H1 (cell line): ENCODE measurements at regions not wholly inside any gene's neighbourhood (a gene's known extent, or its start where the extent isn't known, plus 50 kb on each side); places are given as distances from the start of the nearest gene placed in this dataset.

Source experiments
- CTCF ChIA-PET: fragments of 300-600 bp; sonication (Branson Sonifier 250); formaldehyde crosslinking; loops from one replicate; lab custom pipeline; 2021; ENCODE audit not compliant: partially characterized antibody; lab: Charles Lee
- POLR2A ChIA-PET: fragments of 300-600 bp; sonication (Branson Sonifier 250); formaldehyde crosslinking; loops from one replicate; lab custom pipeline; 2021; ENCODE audit warnings: inconsistent platforms; ENCODE audit not compliant: partially characterized antibody; lab: Charles Lee
- DNase-seq, 2 experiments: peaks; one replicate each; pipeline versions ENCODE4 v3.0.0 to v3.0.0-alpha.2; 2010 to 2022; ENCODE audit warnings: low spot score in 2 of 2, low read depth in 1 of 2, mixed read lengths in 1 of 2
- FAIRE-seq: peaks from 2 replicates; lab custom pipeline; 2011; peaks lifted over from hg19 to GRCh38; lab: Jason Lieb, UNC
- H2AFZ ChIP-seq: 2 replicates; pipeline ENCODE4 v1.8.1; 2012; ENCODE audit warnings: low read length, inconsistent platforms
- H2AK5ac ChIP-seq: 2 replicates; pipeline ENCODE4 v1.6.1; 2013; ENCODE audit warnings: low read depth, low read length
- H2BK120ac ChIP-seq: replicated peaks from 2 replicates; pipeline ENCODE3; 2013; ENCODE audit warnings: low read depth, low read length, inconsistent platforms
- H2BK12ac ChIP-seq: 2 replicates; pipeline ENCODE4 v1.6.1; 2013; ENCODE audit warnings: low read depth, low read length
- H2BK15ac ChIP-seq: 2 replicates; pipeline ENCODE4 v1.6.1; 2013; ENCODE audit warnings: low read length
- H2BK20ac ChIP-seq: 2 replicates; pipeline ENCODE4 v1.6.1; 2013; ENCODE audit warnings: low read length
- H2BK5ac ChIP-seq: 2 replicates; pipeline ENCODE4 v1.6.1; 2013; ENCODE audit warnings: low read depth, low read length
- H3K14ac ChIP-seq: 2 replicates; pipeline ENCODE4 v1.6.1; 2013; ENCODE audit warnings: inconsistent platforms; ENCODE audit not compliant: insufficient read length
- H3K18ac ChIP-seq: 2 replicates; pipeline ENCODE4 v1.6.1; 2013; ENCODE audit warnings: low read length; ENCODE audit errors: extremely low read depth
- H3K23ac ChIP-seq: 2 replicates; pipeline ENCODE4 v1.6.1; 2013; ENCODE audit warnings: inconsistent platforms; ENCODE audit not compliant: insufficient read length
- H3K23me2 ChIP-seq: 2 replicates; pipeline ENCODE4 v1.6.1; 2013; ENCODE audit warnings: low read depth, low read length
- H3K27ac ChIP-seq: 2 replicates; pipeline ENCODE4 v1.6.1; 2011; ENCODE audit warnings: low read depth, low read length, inconsistent platforms
- H3K27me3 ChIP-seq, 4 experiments: replicated peaks in 1 of 4; 1 replicate in 1 of 4; 2 replicates in 3 of 4; pipeline versions ENCODE4 v1.6.1 to v1.8.1; 2011 to 2013; ENCODE audit warnings: low read length in 3 of 4, mild to moderate bottlenecking in 3 of 4, inconsistent platforms in 2 of 4, mixed read lengths in 2 of 4, moderate library complexity in 1 of 4; ENCODE audit not compliant: control insufficient read depth in 3 of 4, insufficient read depth in 3 of 4; ENCODE audit errors: extremely low read depth in 1 of 4
- H3K36me3 ChIP-seq, 4 experiments: 2 replicates each; pipeline versions ENCODE4 v1.6.1 to v1.8.1; 2011 to 2013; ENCODE audit warnings: mild to moderate bottlenecking in 4 of 4, low read length in 3 of 4, moderate library complexity in 2 of 4, control low read depth in 1 of 4, inconsistent platforms in 1 of 4; ENCODE audit not compliant: insufficient read depth in 4 of 4, control insufficient read depth in 2 of 4
- H3K4ac ChIP-seq: replicated peaks from 2 replicates; pipeline ENCODE3; 2013; ENCODE audit warnings: low read length, low read depth, mixed read lengths, inconsistent platforms; ENCODE audit not compliant: insufficient read length
- H3K4me1 ChIP-seq, 4 experiments: replicated peaks in 1 of 4; 1 replicate in 1 of 4; 2 replicates in 3 of 4; pipeline versions ENCODE4 v1.6.1 to v1.8.1; 2011 to 2013; ENCODE audit warnings: low read length in 3 of 4, inconsistent platforms in 2 of 4, mixed read lengths in 1 of 4; ENCODE audit not compliant: insufficient read depth in 4 of 4, control insufficient read depth in 3 of 4
- H3K4me2 ChIP-seq, 2 experiments: 2 replicates each; pipeline versions ENCODE4 v1.6.1 to v1.8.1; 2011 to 2013; ENCODE audit warnings: low read depth in 2 of 2, low read length in 2 of 2, control low read depth in 1 of 2, inconsistent platforms in 1 of 2, mild to moderate bottlenecking in 1 of 2; ENCODE audit not compliant: insufficient read depth in 1 of 2
- H3K4me3 ChIP-seq, 4 experiments: fragments of 200-600, 300-600 bp in 1 of 4; sonication (generic), shearing (Covaris generic), sonication (Bioruptor Twin) in 1 of 4; 2 replicates each; pipeline versions ENCODE4 v1.5.1 to v1.8.1; 2011 to 2016; ENCODE audit warnings: low read length in 4 of 4, low read depth in 3 of 4, control low read depth in 2 of 4, inconsistent platforms in 2 of 4, mild to moderate bottlenecking in 2 of 4, mixed read lengths in 1 of 4, moderate library complexity in 1 of 4; ENCODE audit not compliant: insufficient read depth in 2 of 4; ENCODE audit errors: extremely low read depth in 1 of 4
- H3K56ac ChIP-seq: replicated peaks from 2 replicates; pipeline ENCODE3; 2013; ENCODE audit warnings: low read depth, mild to moderate bottlenecking, mixed read lengths, low read length, inconsistent platforms; ENCODE audit not compliant: insufficient read length
- H3K79me1 ChIP-seq: 2 replicates; pipeline ENCODE4 v1.6.1; 2013; ENCODE audit warnings: low read depth, low read length, control low read depth
- H3K79me2 ChIP-seq, 2 experiments: 2 replicates each; pipeline versions ENCODE4 v1.6.1 to v1.8.1; 2012 to 2013; ENCODE audit warnings: low read length in 2 of 2, mild to moderate bottlenecking in 2 of 2, inconsistent platforms in 1 of 2; ENCODE audit not compliant: insufficient read depth in 2 of 2, control insufficient read depth in 1 of 2
- H3K9ac ChIP-seq, 4 experiments: replicated peaks in 1 of 4; 1 replicate in 1 of 4; 2 replicates in 3 of 4; pipeline versions ENCODE4 v1.6.1 to v1.8.1; 2011 to 2013; ENCODE audit warnings: low read depth in 3 of 4, low read length in 3 of 4, control low read depth in 2 of 4, mild to moderate bottlenecking in 2 of 4, moderate library complexity in 2 of 4, inconsistent platforms in 1 of 4; ENCODE audit errors: extremely low read depth in 1 of 4
- H3K9me3 ChIP-seq, 2 experiments: 2 replicates each; pipeline versions ENCODE4 v1.6.1 to v1.8.1; 2012 to 2013; ENCODE audit warnings: mild to moderate bottlenecking in 2 of 2, moderate library complexity in 2 of 2, control low read depth in 1 of 2, inconsistent platforms in 1 of 2, low read depth in 1 of 2, low read length in 1 of 2, mixed read lengths in 1 of 2; ENCODE audit not compliant: insufficient read depth in 2 of 2
- H4K20me1 ChIP-seq, 2 experiments: replicated peaks in 1 of 2; 2 replicates each; pipeline versions ENCODE3 to v1.8.1; 2011 to 2013; ENCODE audit warnings: inconsistent platforms in 2 of 2, low read length in 2 of 2, mild to moderate bottlenecking in 1 of 2; ENCODE audit not compliant: insufficient read depth in 2 of 2, control insufficient read depth in 1 of 2
- H4K5ac ChIP-seq: 2 replicates; pipeline ENCODE4 v1.6.1; 2013; ENCODE audit warnings: low read length, low read depth, mixed read lengths, inconsistent platforms; ENCODE audit not compliant: insufficient read length
- H4K8ac ChIP-seq: 2 replicates; pipeline ENCODE4 v1.8.0; 2013; ENCODE audit warnings: mild to moderate bottlenecking, moderate library complexity, low read length, inconsistent platforms; ENCODE audit not compliant: insufficient read depth; ENCODE audit errors: extremely low read depth
- H4K91ac ChIP-seq: replicated peaks from 2 replicates; pipeline ENCODE3; 2013; ENCODE audit warnings: low read length, mixed read lengths, inconsistent platforms; ENCODE audit not compliant: insufficient read length
- BACH1 ChIP-seq: IDR thresholded peaks from 2 replicates; pipeline ENCODE4 v1.6.1; 2012; ENCODE audit warnings: low read length, improper control_type of control experiment
- CREB1 ChIP-seq: IDR thresholded peaks from 2 replicates; pipeline ENCODE4 v1.6.1; 2012; ENCODE audit warnings: inconsistent platforms
- CTBP2 ChIP-seq: IDR thresholded peaks from 2 replicates; pipeline ENCODE4 v1.7.0; 2011; ENCODE audit warnings: borderline replicate concordance, mild to moderate bottlenecking, moderate library complexity, mixed read lengths, low read length; ENCODE audit not compliant: insufficient read depth, insufficient read length
- FOSL1 ChIP-seq: IDR thresholded peaks from 2 replicates; pipeline ENCODE4 v1.6.1; 2011; ENCODE audit warnings: mild to moderate bottlenecking, low read depth, low read length, moderate library complexity; ENCODE audit not compliant: insufficient read depth
- JUN ChIP-seq: IDR thresholded peaks from 2 replicates; pipeline ENCODE4 v1.6.1; 2011; ENCODE audit warnings: low read depth, mild to moderate bottlenecking, improper control_type of control experiment, low read length
- KDM4A ChIP-seq: IDR thresholded peaks from one replicate; pipeline ENCODE4 v1.7.1; 2012; ENCODE audit warnings: low read depth, mild to moderate bottlenecking, moderate library complexity, low read length, inconsistent platforms; ENCODE audit not compliant: severe bottlenecking
- RNF2 ChIP-seq: fragments of 200-900, 300-1000 bp; sonication (generic); IDR thresholded peaks from 2 replicates; pipeline ENCODE4 v1.7.1; 2016; ENCODE audit warnings: borderline replicate concordance, low read depth, mild to moderate bottlenecking, antibody characterized with exemption, low read length; ENCODE audit not compliant: poor library complexity, severe bottlenecking; ENCODE audit errors: missing control alignments
- RXRA ChIP-seq: IDR thresholded peaks from 2 replicates; pipeline ENCODE4 v1.6.1; 2011; ENCODE audit warnings: low read depth, mild to moderate bottlenecking, low read length, moderate library complexity; ENCODE audit not compliant: insufficient read depth
- SAP30 ChIP-seq: fragments of 300-600 bp; sonication (generic); IDR thresholded peaks from 2 replicates; pipeline ENCODE4 v1.7.1; 2012; ENCODE audit warnings: low read length, moderate library complexity, mild to moderate bottlenecking, inconsistent platforms; ENCODE audit not compliant: insufficient read depth, insufficient replicate concordance
- SIRT6 ChIP-seq: IDR thresholded peaks from one replicate; pipeline ENCODE4 v1.7.1; 2012; ENCODE audit warnings: low read length, inconsistent platforms
- SP2 ChIP-seq: IDR thresholded peaks from 2 replicates; pipeline ENCODE4 v1.6.1; 2012; ENCODE audit warnings: mild to moderate bottlenecking, low read length, inconsistent platforms
- SP4 ChIP-seq: IDR thresholded peaks from 2 replicates; pipeline ENCODE4 v1.6.1; 2012; ENCODE audit warnings: low read length, inconsistent platforms
- SRF ChIP-seq: IDR thresholded peaks from 2 replicates; pipeline ENCODE4 v1.6.1; 2011; ENCODE audit warnings: mild to moderate bottlenecking, low read depth, low read length, moderate library complexity
- TAF1 ChIP-seq: IDR thresholded peaks from 2 replicates; pipeline ENCODE4 v1.6.1; 2011; ENCODE audit warnings: mild to moderate bottlenecking, low read depth, low read length
- TBP ChIP-seq: IDR thresholded peaks from 2 replicates; pipeline ENCODE4 v1.6.1; 2011; ENCODE audit warnings: low read depth, low read length, improper control_type of control experiment
- YY1 ChIP-seq: IDR thresholded peaks from 2 replicates; pipeline ENCODE4 v1.6.1; 2011; ENCODE audit warnings: low read depth, mild to moderate bottlenecking, low read length
- WGBS, 2 experiments: shearing (Covaris generic) in 1 of 2; methylation state at CpG; one replicate each; pipeline versions ENCODE4 v1.1.6 to v1.1.7; 2013 to 2015; ENCODE audit warnings: low lambda C conversion rate in 2 of 2, mixed read lengths in 2 of 2, inconsistent platforms in 1 of 2, low coverage in 1 of 2, missing lambda C conversion rate in 1 of 2; ENCODE audit not compliant: insufficient replicate concordance in 2 of 2, insufficient coverage in 1 of 2, insufficient read length in 1 of 2; ENCODE audit errors: extremely low coverage in 1 of 2, missing lambda C conversion rate in 1 of 2; 5-methylcytosine and 5-hydroxymethylcytosine counted together

- H3K9ac ChIP-seq: no peak overlapping the region
- ChIA-PET POLR2A (interaction anchor here (1.6 kb wide), 1 partner anchor 231 kb away, joined by 3 read pairs; no protein-coding TSS in a partner anchor), CTCF (interaction anchor here (0.7 to 2.2 kb wide), 5 partner anchors 13 to 573 kb away, joined by 3 to 10 read pairs (median 3); no protein-coding TSS in a partner anchor)
- H2BK12ac ChIP-seq: no peak overlapping the region
- H3K27me3 ChIP-seq: peaks cover 0 to 2% (median 0%) of the 10 kb centered on the region in 4 experiments; a peak in 1 of 7 replicates
- FAIRE-seq (no peak), DNase-seq (no peak)
- H3K36me3 ChIP-seq: no peaks in the 10 kb centered on the region
- no peak overlapping the region for H3K4me2 ChIP-seq
- no peak overlapping the region for H4K5ac ChIP-seq
- no peak overlapping the region for H3K56ac ChIP-seq
- no peak overlapping the region for H3K4ac ChIP-seq
- no peak overlapping the region for H2BK5ac ChIP-seq
- H2BK120ac ChIP-seq: no peak overlapping the region
- no peak overlapping the region for H2BK20ac ChIP-seq
- no peaks in the 10 kb centered on the region for H4K20me1 ChIP-seq
- no peak overlapping the region for H2AFZ ChIP-seq
- H2BK15ac ChIP-seq: no peak overlapping the region
- H3K18ac ChIP-seq: no peak overlapping the region
- no peak overlapping the region for H3K14ac ChIP-seq
- H3K9me3 ChIP-seq: no peaks in the 10 kb centered on the region
- H3K4me3 ChIP-seq: no peak overlapping the region
- no peak overlapping the region for H4K91ac ChIP-seq
- H3K79me2 ChIP-seq: no peaks in the 10 kb centered on the region
- no peaks in the 10 kb centered on the region for H3K79me1 ChIP-seq
- no peak overlapping the region for H3K23ac ChIP-seq
- H3K23me2 ChIP-seq: no peaks in the 10 kb centered on the region
- no peak overlapping the region for H2AK5ac ChIP-seq
- H3K27ac ChIP-seq: no peak overlapping the region
- no peak overlapping the region for H4K8ac ChIP-seq
- 93% methylated on average over 1 of the region's 1 CpG; no CpG with 5 or more reads in 1 of the 2 experiments for WGBS, 2 experiments
- no peaks in the 10 kb centered on the region for H3K4me1 ChIP-seq
- TF ChIP-seq SP2: no peak
- TF ChIP-seq SIRT6: no peak
- TF ChIP-seq SAP30: no peak
- no peak for TF ChIP-seq CREB1
- TF ChIP-seq SP4: no peak
- TF ChIP-seq JUN: no peak
- no peak for TF ChIP-seq YY1
- TF ChIP-seq RXRA: no peak
- no peak for TF ChIP-seq CTBP2
- TF ChIP-seq KDM4A: no peak
- no peak for TF ChIP-seq TAF1
- TF ChIP-seq TBP: no peak
- no peak for TF ChIP-seq BACH1
- TF ChIP-seq RNF2: no peak
- no peak for TF ChIP-seq FOSL1
- TF ChIP-seq SRF: no peak
Observed at GRCh38 chr18:27377251-27377650, 192.1 kb upstream of the CHST9 start.
